ENCODE measurements at regions not wholly inside any gene's neighbourhood (a gene's known extent, or its start where the extent isn't known, plus 50 kb on each side); places are given as distances from the start of the nearest gene placed in this dataset.

DNA sequence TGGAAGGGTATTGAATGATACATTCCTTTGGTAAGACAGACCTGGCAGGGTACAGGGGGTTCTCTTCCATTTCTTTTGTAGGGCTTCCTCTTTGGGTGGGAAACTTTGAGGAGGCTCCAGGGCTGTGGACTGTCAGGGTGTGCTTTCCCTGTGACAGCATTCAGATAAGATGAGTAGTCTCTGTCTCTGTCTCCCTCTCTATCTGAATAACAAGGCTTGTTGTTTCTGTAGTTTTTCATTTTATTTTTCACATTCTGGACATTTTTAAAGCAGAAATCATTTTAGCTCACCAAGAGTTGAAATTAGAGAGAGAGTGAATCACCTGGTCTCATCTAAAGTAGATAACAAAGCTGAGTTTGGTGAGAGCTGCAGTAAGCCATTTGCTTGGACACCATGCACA is 100.8 kb upstream of the TPM1 start:
- H3K9ac ChIP-seq (ENCODE audit: low read length): no peak overlapping the region
- no peak overlapping the region for H3K4me3 ChIP-seq (ENCODE audit: control extremely low read depth in 1 of 5, extremely low read depth in 1 of 5, insufficient read depth in 1 of 5, low read depth in 2 of 5, low read length in 4 of 5)
- no peak overlapping the region for H2AFZ ChIP-seq (ENCODE audit: insufficient read depth, low read depth, low read length, poor library complexity, severe bottlenecking)
- no peak overlapping the region for H3K4me3 Mint-ChIP-seq
- no peaks in the 10 kb centered on the region for H3K36me3 ChIP-seq (replicated peaks in 1 of 2; ENCODE audit: control extremely low read depth in 1 of 2, control insufficient read depth in 1 of 2, extremely low read depth in 1 of 2, insufficient read depth in 2 of 2, low read length in 1 of 2)
- H3K27me3 ChIP-seq (replicated peaks in 1 of 4; ENCODE audit: control extremely low read depth in 1 of 4, control insufficient read depth in 3 of 4, insufficient read depth in 4 of 4, low read length in 3 of 4): peaks cover 0 to 7% (median 1%) of the 10 kb centered on the region in 4 experiments
- no peak overlapping the region for H3K4me2 ChIP-seq (replicated peaks; ENCODE audit: low read depth, low read length, poor library complexity, severe bottlenecking)
- no peaks in the 10 kb centered on the region for H3K79me2 ChIP-seq (ENCODE audit: control insufficient read depth, insufficient read depth, low read length)
- H3K9me3 ChIP-seq (ENCODE audit: control extremely low read depth in 1 of 3, control insufficient read depth in 2 of 3, insufficient read depth in 1 of 3, low read length in 2 of 3): no peaks in the 10 kb centered on the region
- no peak overlapping the region for H3K27ac ChIP-seq (ENCODE audit: low read length in 2 of 2)
- intact Hi-C loops (cut with micrococcal nuclease): no loop called here
- ATAC-seq (ENCODE audit: low read depth) (no peak), DNase-seq (no peak)
- no peaks in the 10 kb centered on the region for H4K20me1 ChIP-seq (ENCODE audit: control insufficient read depth, insufficient read depth, low read length, poor library complexity, severe bottlenecking)
- H3K9me3 Mint-ChIP-seq (ENCODE audit: insufficient read depth): no peaks in the 10 kb centered on the region
- no peaks in the 10 kb centered on the region for H3K4me1 ChIP-seq (ENCODE audit: control insufficient read depth in 2 of 2, insufficient read depth in 2 of 2, low read length in 2 of 2)
- TF ChIP-seq, protein P1, sequence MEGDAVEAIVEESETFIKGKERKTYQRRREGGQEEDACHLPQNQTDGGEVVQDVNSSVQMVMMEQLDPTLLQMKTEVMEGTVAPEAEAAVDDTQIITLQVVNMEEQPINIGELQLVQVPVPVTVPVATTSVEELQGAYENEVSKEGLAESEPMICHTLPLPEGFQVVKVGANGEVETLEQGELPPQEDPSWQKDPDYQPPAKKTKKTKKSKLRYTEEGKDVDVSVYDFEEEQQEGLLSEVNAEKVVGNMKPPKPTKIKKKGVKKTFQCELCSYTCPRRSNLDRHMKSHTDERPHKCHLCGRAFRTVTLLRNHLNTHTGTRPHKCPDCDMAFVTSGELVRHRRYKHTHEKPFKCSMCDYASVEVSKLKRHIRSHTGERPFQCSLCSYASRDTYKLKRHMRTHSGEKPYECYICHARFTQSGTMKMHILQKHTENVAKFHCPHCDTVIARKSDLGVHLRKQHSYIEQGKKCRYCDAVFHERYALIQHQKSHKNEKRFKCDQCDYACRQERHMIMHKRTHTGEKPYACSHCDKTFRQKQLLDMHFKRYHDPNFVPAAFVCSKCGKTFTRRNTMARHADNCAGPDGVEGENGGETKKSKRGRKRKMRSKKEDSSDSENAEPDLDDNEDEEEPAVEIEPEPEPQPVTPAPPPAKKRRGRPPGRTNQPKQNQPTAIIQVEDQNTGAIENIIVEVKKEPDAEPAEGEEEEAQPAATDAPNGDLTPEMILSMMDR (IDR thresholded peaks at IDR 0.05): no peak
- no peak for TF ChIP-seq EZH2 (IDR thresholded peaks at IDR 0.05; ENCODE audit: borderline replicate concordance, insufficient read depth, low read depth, low read length, poor library complexity, severe bottlenecking)
- ChIA-PET CTCF (no interaction called here), POLR2A (no interaction called here)
- no peaks in the 10 kb centered on the region for H3K4me1 Mint-ChIP-seq
- no peak overlapping the region for H3K27ac Mint-ChIP-seq
- H3K27me3 Mint-ChIP-seq: peaks cover 51% of the 10 kb centered on the region

- no peak for ATAC-seq (ENCODE audit: low read depth)
- POLR2A ChIA-PET: no interaction called here
- no peaks in the 10 kb centered on the region for H3K4me1 Mint-ChIP-seq
- H3K9me3 Mint-ChIP-seq (ENCODE audit: insufficient read depth): no peaks in the 10 kb centered on the region
- no peak overlapping the region for H3K27ac Mint-ChIP-seq
- TF ChIP-seq, protein P1 (IDR thresholded peaks at IDR 0.05): no peak
- TF ChIP-seq EZH2 (IDR thresholded peaks at IDR 0.05; ENCODE audit: borderline replicate concordance, insufficient read depth, low read depth, low read length, poor library complexity, severe bottlenecking): no peak
- DNase-seq: no peak
- H3K4me3 Mint-ChIP-seq: no peak overlapping the region
- CTCF ChIA-PET: no interaction called here
- no peak overlapping the region for H2AFZ ChIP-seq (ENCODE audit: insufficient read depth, low read depth, low read length, poor library complexity, severe bottlenecking)
- WGBS (ENCODE audit: insufficient coverage): 94% methylated on average over 6 of the region's 9 CpGs
- H3K4me3 ChIP-seq (ENCODE audit: control extremely low read depth in 1 of 5, extremely low read depth in 1 of 5, insufficient read depth in 1 of 5, low read depth in 2 of 5, low read length in 4 of 5): no peak overlapping the region
- no peaks in the 10 kb centered on the region for H3K36me3 ChIP-seq (replicated peaks in 1 of 2; ENCODE audit: control extremely low read depth in 1 of 2, control insufficient read depth in 1 of 2, extremely low read depth in 1 of 2, insufficient read depth in 2 of 2, low read length in 1 of 2)
- intact Hi-C loops (cut with micrococcal nuclease): no loop called here
- no peak overlapping the region for H3K4me2 ChIP-seq (replicated peaks; ENCODE audit: low read depth, low read length, poor library complexity, severe bottlenecking)
- no peaks in the 10 kb centered on the region for H3K4me1 ChIP-seq (ENCODE audit: control insufficient read depth in 2 of 2, insufficient read depth in 2 of 2, low read length in 2 of 2)
- H3K27ac ChIP-seq (ENCODE audit: low read length in 2 of 2): no peak overlapping the region
- H3K9me3 ChIP-seq (ENCODE audit: control extremely low read depth in 1 of 3, control insufficient read depth in 2 of 3, insufficient read depth in 1 of 3, low read length in 2 of 3): no peaks in the 10 kb centered on the region
- no peaks in the 10 kb centered on the region for H4K20me1 ChIP-seq (ENCODE audit: control insufficient read depth, insufficient read depth, low read length, poor library complexity, severe bottlenecking)
- no peak overlapping the region for H3K9ac ChIP-seq (ENCODE audit: low read length)
- H3K27me3 Mint-ChIP-seq: peaks cover 54% of the 10 kb centered on the region
- H3K27me3 ChIP-seq (replicated peaks in 1 of 4; ENCODE audit: control extremely low read depth in 1 of 4, control insufficient read depth in 3 of 4, insufficient read depth in 4 of 4, low read length in 3 of 4): peaks cover 0 to 7% (median 1%) of the 10 kb centered on the region in 4 experiments
- no peaks in the 10 kb centered on the region for H3K79me2 ChIP-seq (ENCODE audit: control insufficient read depth, insufficient read depth, low read length)
These were observed 100.1 kb upstream of the TPM1 start for GRCh38 chr15:62942428-62942827.

Measured in B cell (primary cell).